ENCODE measurements at regions not wholly inside any gene's neighbourhood (a gene's known extent, or its start where the extent isn't known, plus 50 kb on each side); places are given as distances from the start of the nearest gene placed in this dataset.

- DNase-seq (ENCODE audit: low read depth, low spot score): no peak
Observed at GRCh38 chr3:162302983-162303624, 806.5 kb downstream of the OTOL1 start.

- DNase-seq (ENCODE audit: low read depth, low spot score): no peak
Observed at GRCh38 chr3:162317046-162317445, 820.4 kb downstream of the OTOL1 start.

GRCh38 chr3:162328649-162329048 is 832.0 kb downstream of the OTOL1 start:
- DNase-seq (ENCODE audit: low read depth, low spot score): no peak

- no peak for DNase-seq (ENCODE audit: low read depth, low spot score)
Observed at GRCh38 chr3:162329514-162329913, 832.9 kb downstream of the OTOL1 start.

- no peak for DNase-seq (ENCODE audit: low read depth, low spot score)
Observed at GRCh38 chr3:162332344-162332743, 835.7 kb downstream of the OTOL1 start.

GRCh38 chr3:162334537-162334936 is 837.9 kb downstream of the OTOL1 start:
- DNase-seq (ENCODE audit: low read depth, low spot score): no peak

- DNase-seq (ENCODE audit: low read depth, low spot score): no peak
Observed at GRCh38 chr3:162337630-162338029, 841.0 kb downstream of the OTOL1 start.

- DNase-seq (ENCODE audit: low read depth, low spot score): no peak
Observed at GRCh38 chr3:162338514-162338913, 841.9 kb downstream of the OTOL1 start.

GRCh38 chr3:162348912-162349311 is 852.3 kb downstream of the OTOL1 start:
- DNase-seq (ENCODE audit: low read depth, low spot score): no peak

GRCh38 chr3:162353414-162353813 is 856.8 kb downstream of the OTOL1 start:
- DNase-seq (ENCODE audit: low read depth, low spot score): no peak

- no peak for DNase-seq (ENCODE audit: low read depth, low spot score)
Observed at GRCh38 chr3:162354356-162354755, 857.7 kb downstream of the OTOL1 start.

GRCh38 chr3:162365066-162365719 is 868.6 kb downstream of the OTOL1 start:
- DNase-seq (ENCODE audit: low read depth, low spot score): no peak

- DNase-seq (ENCODE audit: low read depth, low spot score): no peak
Observed at GRCh38 chr3:162366166-162366766, 869.7 kb downstream of the OTOL1 start.

- no peak for DNase-seq (ENCODE audit: low read depth, low spot score)
Observed at GRCh38 chr3:162367429-162368260, 871.0 kb downstream of the OTOL1 start.

GRCh38 chr3:162368417-162368816 is 871.8 kb downstream of the OTOL1 start:
- no peak for DNase-seq (ENCODE audit: low read depth, low spot score)

- no peak for DNase-seq (ENCODE audit: low read depth, low spot score)
Observed at GRCh38 chr3:162369306-162369705, 872.7 kb downstream of the OTOL1 start.

- no peak for DNase-seq (ENCODE audit: low read depth, low spot score)
Observed at GRCh38 chr3:162370141-162370540, 873.5 kb downstream of the OTOL1 start.

- DNase-seq (ENCODE audit: low read depth, low spot score): no peak
Observed at GRCh38 chr3:162376761-162377160, 880.2 kb downstream of the OTOL1 start.

- DNase-seq (ENCODE audit: low read depth, low spot score): no peak
Observed at GRCh38 chr3:162377608-162378007, 881.0 kb downstream of the OTOL1 start.

- no peak for DNase-seq (ENCODE audit: low read depth, low spot score)
Observed at GRCh38 chr3:162385387-162385786, 888.8 kb downstream of the OTOL1 start.

- DNase-seq (ENCODE audit: low read depth, low spot score): no peak
Observed at GRCh38 chr3:162390891-162391290, 894.3 kb downstream of the OTOL1 start.

GRCh38 chr3:162391301-162391700 is 894.7 kb downstream of the OTOL1 start:
- no peak for DNase-seq (ENCODE audit: low read depth, low spot score)

Measured in ELF-1 (cell line).